ENCODE measurements at regions not wholly inside any gene's neighbourhood (a gene's known extent, or its start where the extent isn't known, plus 50 kb on each side); places are given as distances from the start of the nearest gene placed in this dataset.

- DNase-seq: no peak
These were observed 1396.8 kb downstream of the LRRC4C start for GRCh38 chr11:40062616-40063015.

DNA sequence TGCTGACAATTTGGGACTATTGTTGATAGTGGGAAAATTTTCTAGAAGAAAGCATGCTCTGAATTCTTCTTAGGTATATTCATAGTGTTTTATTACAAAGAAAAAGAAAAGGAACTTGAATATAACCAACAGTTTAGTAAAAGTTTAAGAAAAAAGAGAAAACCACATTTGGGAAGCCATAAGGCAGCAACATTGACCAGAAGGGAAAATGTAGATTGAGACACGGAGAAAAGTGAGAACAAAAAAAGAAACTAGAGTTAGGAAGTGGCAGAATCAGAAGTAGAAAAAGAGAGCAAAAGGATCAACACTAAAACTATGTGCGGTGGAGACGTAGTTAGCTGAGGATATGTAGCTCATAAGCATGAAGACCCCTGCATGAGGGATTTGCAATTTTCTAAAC, 1398.2 kb downstream of the LRRC4C start:
- DNase-seq: no peak

GRCh38 chr11:40054631-40055030, 1404.8 kb downstream of the LRRC4C start:
- DNase-seq: no peak

DNA sequence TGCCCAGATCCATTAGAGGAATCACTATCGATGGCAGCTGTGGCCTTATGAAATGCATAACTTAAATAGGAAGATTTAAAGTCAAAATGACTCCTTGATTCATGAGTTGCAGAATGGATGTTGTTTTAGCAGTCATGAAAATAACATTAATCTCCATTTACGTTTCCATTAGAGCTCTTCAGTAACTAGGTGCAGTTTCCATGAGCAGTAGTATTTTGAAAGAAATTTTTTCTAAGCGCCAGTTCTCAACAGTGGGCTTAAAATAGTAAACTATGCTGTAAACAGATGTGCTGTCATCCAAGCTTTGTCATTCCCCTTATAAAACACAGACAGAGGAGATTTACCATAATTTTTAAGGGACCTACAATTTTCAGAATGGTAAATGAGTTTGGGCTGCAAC, 1414.1 kb downstream of the LRRC4C start:
- no peak for DNase-seq

GRCh38 chr11:40037005-40037404, 1422.4 kb downstream of the LRRC4C start:
- DNase-seq: no peak

DNA sequence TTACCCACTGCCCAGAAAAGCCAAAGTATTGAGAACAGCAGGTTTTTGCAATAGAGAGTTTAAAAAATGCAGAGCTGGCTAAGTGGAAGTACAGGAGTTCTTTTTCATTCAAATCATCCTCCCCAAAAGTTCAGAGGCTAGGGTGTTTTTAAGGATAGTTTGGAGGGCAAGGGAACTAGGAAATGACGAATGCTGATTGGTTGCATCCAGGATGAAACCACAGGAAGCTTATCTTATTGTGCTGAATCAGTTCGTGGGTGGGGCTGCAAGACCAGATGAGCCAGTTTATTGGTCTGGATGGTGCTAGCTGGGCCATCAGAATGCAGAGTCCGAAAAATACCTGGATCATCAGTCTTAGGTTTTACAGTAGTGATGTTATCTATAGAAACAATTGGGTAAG, 1427.1 kb downstream of the LRRC4C start:
- no peak for DNase-seq

DNA sequence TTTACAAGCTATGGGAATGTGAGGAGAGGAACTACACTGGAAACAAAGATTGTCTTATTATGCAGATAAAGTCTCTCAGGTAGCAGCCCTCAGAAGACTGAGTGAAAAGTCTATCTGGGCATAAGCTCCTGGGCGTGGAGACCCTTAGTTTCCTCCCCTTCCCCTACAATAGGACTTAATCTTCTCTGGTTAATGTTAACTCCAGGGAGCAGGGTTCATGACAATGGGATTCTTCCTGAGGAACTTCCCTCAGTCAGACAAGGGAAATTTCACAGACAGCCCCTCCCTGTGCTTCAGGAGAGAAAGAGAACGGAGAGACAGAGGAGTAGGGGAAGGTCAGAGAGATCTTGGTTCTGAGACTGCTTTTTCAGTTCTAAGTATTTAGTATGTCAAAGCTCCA, 1428.6 kb downstream of the LRRC4C start:
- DNase-seq: no peak

- DNase-seq: no peak
These were observed 1430.1 kb downstream of the LRRC4C start for GRCh38 chr11:40029391-40029790.

DNA sequence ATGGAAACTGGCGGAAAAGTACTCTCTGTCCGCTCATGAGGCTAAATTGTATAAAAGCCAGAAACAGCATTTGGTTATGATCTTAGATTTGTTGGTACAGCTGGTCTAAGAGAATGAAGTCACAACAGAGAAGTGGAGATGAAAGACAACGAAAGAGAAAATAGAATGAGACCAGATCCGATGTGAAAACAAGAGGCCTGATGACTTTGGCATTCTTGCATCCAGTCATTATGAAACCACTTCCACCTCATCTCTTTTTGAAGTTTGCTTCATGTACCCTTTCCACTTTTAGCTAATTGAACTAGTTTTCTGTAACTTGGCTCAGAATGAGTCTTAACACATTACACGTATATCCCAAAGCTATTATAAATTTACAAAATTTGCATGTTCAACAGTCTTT, 1431.7 kb downstream of the LRRC4C start:
- no peak for DNase-seq

- DNase-seq: no peak
These were observed 1435.7 kb downstream of the LRRC4C start for GRCh38 chr11:40023724-40024123.

DNA sequence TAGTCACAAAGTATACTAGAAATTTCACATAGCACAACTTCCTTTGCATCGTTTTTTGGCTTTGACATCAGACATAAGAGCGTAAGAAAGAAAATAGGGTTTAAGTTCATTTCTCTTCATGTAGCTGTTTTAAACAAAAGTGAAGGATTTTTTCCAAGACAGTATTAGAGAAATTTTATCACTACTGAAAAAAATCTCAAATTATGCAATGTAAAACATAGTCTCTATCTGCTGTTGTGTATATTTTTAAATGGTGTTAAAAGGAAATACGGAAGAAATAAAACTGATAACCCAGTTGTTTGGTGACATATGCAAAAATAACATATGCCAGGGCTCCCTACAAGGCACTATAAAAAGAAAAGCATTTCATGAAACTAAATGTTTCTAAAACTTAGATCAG, 1449.4 kb downstream of the LRRC4C start:
- DNase-seq: no peak

DNA sequence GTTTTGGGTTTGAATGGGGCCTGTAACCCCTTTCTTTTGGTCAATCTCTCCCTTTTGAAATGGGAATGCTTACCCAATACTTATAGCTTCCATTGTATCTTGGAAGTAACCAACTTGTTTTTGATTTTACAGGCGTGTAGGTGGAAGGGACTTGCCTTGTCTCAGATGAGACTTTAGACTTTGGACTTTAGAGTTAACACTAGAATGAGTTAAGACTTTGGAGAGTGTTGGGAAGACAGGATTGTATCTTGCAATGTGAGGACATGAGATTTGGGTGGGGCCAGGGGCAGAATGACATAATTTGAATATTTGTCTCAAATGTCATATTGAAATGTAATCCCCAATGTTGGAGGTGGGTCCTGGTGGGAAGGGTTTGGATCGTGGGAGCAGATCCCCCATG, 1466.9 kb downstream of the LRRC4C start:
- no peak for DNase-seq

GRCh38 chr11:39990421-39990831, 1469.0 kb downstream of the LRRC4C start:
- DNase-seq: no peak

DNA sequence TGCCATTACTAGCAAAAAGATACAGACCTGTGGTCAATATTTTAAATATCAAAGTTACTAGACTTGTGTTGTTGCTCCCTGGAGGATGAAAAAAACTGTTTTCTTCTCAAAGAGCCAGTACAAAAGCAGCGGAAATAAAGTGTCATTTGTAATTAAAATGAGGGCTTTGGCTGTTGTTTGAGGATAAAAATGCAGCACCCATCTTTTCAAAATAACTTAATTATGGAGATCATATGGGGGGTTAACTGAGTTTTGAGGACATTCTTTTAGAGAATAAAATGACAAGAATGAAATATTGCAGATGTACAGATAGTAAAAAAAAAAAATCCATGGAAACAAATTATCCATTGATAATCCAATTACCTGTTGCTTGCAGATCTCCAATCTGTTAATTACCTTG, 1484.4 kb downstream of the LRRC4C start:
- no peak for DNase-seq

- DNase-seq: no peak
These were observed 1487.0 kb downstream of the LRRC4C start for GRCh38 chr11:39972461-39972860.

GRCh38 chr11:39971938-39972337, 1487.5 kb downstream of the LRRC4C start:
- DNase-seq: no peak

- no peak for DNase-seq
These were observed 1491.4 kb downstream of the LRRC4C start for GRCh38 chr11:39968071-39968470.

DNA sequence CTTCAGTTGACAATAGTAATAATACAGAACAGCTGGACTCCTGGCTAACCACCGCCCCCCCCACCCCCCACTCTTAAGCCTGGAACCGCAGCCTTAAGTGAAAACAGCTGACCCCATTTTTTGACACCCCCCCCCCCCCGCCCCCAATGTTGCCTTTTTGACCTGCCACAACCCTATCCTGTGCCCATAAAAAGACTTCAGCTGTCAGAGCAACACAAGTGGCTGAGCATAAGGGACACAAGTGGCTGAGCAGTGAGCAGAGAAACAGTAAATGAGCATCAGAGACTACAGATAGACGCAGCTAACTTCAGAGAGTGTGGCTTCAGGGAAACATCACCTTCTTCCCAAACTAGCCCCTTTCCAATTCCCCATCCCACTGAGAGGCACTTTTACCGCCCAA, 1493.8 kb downstream of the LRRC4C start:
- no peak for DNase-seq

GRCh38 chr11:39960206-39960605, 1499.2 kb downstream of the LRRC4C start:
- peak; percentile 63 for DNase-seq

DNA sequence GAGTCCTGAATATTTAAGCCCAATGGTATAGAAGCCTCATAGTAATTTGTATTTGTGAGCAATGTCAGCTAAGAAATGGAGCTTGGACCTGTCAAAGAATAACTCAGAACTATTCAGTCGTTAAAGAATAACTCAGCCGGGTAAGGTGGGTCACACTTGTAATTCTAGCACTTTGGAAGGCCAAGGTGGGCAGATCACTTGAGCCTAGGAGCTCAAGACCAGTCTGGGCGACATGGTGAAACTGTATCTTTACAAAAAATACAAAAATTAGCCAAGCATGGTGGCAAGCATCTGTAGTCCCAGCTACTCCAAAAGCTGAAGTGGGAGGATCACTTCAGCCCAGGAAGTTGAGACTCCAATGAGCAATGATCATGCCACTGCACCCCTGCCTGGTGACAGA, 1526.5 kb downstream of the LRRC4C start:
- no peak for DNase-seq

- no peak for DNase-seq
These were observed 1542.2 kb downstream of the LRRC4C start for GRCh38 chr11:39917256-39917655.

DNA sequence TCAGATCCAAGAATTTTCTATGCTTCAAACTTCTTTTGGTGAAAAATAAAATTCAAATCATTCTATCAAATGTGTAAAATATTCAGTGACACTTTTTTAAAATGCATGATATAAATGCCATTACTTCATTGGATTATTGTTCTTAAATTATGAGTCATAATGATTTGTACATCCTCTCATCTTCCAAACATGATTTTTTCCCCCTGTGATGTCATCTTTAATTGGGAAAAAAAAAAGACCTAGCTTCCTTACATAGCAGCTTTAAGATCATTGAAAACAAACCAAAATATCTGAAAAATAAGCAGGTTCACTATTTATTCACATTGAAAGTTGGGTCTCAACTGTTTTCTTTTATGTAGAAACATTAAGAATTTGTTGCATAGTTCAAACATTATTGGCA, 1549.4 kb downstream of the LRRC4C start:
- no peak for DNase-seq

GRCh38 chr11:39860931-39861330, 1598.5 kb downstream of the LRRC4C start:
- peak; percentile 36 for DNase-seq

GRCh38 chr11:39817241-39817640, 1642.2 kb downstream of the LRRC4C start:
- DNase-seq: no peak

- no peak for DNase-seq
These were observed 1649.1 kb downstream of the LRRC4C start for GRCh38 chr11:39810358-39810757.

All from muscle of arm (tissue), 1 donor.